SIG-M5 treated with dmso at 0.1 percent for 504 hours (cell line): ENCODE measurements at regions not wholly inside any gene's neighbourhood (a gene's known extent, or its start where the extent isn't known, plus 50 kb on each side); places are given as distances from the start of the nearest gene placed in this dataset.
A peak's percentile ranks its signal among the peaks of the same experiment; 100 is the strongest.

ENCODE experiments used
- DNase-seq: peaks from one replicate; lab custom pipeline; 2025; ENCODE audit not compliant: unreplicated experiment; lab: John Stamatoyannopoulos, UW

DNA sequence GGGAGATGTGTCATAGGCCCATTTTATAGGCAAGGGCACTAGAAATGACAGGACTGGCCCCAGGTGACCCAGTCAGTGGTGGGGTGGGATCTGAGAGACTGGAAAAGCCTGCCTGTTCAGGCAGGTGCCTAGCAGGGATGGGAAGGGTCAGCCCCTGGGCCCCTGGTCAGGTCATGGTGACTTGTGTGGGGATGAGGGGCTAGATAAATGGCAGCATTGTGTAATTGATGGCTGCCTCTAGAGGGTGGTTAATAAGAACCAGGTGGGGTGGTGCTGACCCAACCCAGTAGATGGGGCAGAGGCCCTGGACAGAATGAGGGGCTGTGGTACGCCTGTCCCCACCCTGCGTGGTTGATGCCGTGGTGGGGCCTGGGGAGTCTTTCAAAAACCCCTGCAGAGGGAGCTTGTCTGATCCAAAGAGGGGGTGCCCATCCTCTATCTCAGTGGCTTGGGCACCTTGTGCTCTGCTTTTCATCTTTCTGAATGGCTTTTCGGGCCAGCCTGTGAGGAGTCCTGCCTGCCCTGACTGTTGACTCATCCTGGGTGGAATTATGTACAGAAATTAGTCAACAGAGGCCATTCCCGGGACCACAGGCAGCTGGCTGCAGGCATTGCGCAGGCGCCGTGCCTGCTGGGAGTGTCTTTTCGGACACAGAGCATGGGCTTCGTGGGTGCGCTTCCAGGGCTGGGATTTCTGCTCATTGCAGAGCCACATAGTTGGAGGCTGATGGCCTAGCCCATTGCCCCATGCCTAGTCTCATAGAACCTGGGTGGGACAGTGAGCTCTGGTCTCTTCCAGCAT lies 93.6 kb upstream of the PITX1 start:
- DNase-seq = no peak

DNA sequence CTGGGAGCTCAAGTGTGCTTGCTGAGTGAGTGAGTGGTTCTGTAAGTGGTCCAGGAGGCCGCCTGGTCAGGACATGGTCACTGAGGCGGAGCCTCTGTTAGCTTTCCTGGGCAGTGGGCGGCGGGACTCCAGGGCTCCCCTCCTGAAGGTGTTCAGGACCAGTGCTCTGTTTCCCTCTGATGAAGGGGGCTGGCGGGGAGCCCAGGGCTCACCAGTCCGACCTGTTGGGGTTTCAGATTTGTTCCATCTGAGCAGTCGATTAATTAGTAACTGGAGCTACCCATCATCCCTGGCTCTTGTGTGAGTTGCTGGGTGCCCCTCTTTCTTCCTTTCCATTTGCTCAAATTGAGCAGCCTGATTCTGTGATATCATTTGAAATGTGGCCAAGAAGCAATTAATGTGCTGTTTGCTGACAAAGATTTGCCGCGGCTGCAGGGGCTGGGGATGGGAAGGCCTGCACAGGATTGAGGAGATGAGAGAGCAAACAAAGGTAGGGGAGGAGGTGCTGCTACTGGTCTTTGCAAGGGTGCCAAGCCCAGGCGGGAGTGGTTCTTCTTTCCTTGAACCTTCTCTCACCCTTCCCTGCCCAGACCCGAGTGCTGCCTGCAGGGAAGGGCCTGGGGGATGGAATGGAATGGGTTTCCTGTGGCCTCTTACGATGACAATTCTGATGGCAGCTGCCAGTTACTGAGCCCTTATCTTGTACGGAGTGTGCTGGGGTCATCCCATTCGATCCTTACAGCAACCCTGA lies 92.8 kb upstream of the PITX1 start:
- DNase-seq = no peak

DNA sequence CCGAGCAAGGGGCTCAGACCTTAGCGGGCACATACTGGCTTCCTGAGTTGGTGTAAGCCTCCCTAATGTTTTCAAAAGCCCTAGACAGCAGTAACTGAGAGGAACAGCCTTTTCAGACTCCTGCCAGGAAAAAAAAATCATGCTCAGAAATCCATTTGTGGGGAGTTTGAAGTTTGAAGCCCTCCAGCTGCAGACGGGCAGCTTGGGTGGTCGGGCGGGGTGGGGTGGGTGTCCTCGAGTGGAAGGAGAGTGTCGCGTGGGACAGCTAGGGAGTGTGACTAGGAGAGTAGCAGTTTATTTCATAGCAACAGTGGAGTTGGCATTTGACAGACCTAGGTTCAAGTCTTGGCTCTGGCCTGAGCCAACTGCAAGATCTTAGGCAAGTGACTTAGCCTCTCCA lies 90.7 kb upstream of the PITX1 start:
- no peak for DNase-seq

DNA sequence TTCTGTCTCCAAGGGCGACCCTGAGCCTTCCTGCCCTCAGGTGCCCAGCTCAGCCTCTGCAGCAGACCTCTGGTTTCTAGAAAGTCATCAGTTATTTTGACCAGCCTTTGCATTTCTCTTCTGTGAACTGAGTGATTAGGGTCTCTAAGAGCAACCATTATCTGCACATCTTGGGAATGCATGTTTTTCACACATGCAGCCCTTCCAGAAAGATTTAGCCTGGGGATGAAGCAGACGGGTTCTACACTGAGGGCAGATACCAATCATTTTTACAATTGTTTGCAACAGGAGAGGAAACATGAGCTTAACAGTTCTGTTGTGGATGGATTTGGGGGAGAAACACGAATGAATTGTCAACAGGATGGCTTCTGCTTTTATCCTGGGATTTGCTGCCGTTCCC lies 90.1 kb upstream of the PITX1 start:
- no peak for DNase-seq

DNA sequence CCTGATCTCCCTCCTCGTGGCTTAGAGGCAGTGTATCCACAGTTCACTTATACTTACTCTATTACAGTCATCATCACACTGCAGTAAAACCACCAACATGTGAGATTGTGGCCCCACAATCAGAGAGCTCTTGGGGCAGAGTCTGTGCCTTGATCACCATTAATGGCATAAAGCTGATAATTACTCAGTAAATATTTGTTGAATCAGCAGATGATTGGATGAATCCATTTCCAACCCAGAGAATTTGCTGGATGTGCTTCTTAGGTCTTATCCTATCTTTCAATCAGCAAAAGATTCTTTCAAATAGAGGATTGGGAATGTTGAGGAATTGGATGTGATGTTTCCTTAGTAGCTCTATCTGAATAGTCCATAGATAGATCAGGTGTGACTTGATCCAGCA lies 88.8 kb upstream of the PITX1 start:
- no peak for DNase-seq

DNA sequence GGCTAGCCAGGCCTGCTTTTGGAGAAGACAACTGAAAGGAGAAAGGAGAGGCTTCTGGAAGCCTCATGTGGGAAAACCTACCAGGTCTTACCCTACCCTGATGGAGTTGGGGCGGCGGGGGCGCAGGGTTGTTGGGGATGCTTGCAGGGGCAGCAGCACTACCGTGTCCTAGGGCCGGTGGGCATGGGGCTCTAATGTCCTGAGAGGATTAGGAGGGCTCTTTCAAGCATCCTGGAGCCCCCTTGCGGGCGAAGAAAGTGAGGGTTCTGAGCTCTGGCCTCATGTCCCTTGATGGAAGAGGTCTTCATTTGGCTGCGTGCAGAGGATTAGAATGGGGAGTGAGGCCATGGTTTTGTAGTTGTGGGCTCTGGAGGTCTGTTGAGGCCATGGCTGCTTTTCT lies 86.9 kb upstream of the PITX1 start:
- DNase-seq = no peak

DNA sequence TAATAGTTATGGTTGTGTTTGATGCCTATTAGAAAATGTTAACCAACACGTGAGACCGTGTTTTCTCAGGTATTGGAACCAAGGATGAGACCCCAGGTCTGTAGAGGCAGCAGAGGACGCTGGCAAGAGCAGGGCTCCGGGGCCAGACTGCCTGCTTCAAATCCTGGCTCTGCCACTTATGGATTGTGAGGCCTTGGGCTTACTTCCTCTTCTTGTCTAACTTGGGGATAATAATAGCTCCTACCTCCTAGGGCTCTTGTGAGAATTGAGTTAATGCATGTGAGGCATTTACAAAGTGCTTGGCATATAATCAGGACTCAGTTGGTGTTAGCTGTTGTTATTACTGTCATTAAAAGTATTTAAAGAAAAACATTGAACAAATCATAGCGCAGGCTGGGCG lies 85.5 kb upstream of the PITX1 start:
- peak; percentile 69 for DNase-seq

DNA sequence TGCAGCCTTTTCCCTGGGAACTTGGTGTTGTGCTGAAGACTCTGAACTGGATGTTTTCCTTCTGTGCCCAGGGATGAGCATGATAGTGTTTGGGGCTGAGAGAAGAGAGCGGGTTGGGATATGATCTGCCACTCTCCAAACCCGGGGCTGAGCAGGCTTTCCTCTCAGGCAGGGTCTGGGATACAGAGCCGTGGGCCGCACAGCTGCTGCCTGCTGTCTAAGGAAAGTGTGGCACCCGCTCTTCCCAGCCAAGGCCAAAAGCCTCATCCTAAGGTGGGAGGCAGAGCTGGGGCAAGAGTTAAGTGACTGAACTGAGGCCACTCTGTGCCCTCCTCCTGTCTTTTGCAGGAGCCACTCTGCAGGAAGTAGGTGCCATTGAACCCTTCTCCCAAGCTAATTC lies 83.6 kb upstream of the PITX1 start:
- DNase-seq = no peak

DNA sequence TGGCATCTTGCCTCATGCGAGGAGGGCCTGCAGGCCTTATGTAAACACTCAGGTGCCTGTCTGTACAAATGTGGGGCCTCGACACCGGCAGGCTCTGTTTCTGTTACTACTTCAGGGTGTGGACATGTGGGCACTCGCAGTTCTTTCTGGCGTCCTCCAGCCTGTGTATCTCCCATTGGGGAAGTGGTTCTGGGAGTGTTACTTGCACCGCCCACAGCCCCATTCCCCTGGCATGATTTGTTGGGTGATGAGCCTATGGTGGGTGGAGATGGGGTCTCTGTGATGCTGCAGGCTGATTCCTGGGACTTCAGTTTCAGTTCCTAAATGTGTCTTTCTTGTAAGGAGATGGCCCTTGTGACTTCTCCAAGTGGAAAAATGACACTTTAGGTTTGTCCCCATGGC lies 82.1 kb upstream of the PITX1 start:
- peak; percentile 69 for DNase-seq

DNA sequence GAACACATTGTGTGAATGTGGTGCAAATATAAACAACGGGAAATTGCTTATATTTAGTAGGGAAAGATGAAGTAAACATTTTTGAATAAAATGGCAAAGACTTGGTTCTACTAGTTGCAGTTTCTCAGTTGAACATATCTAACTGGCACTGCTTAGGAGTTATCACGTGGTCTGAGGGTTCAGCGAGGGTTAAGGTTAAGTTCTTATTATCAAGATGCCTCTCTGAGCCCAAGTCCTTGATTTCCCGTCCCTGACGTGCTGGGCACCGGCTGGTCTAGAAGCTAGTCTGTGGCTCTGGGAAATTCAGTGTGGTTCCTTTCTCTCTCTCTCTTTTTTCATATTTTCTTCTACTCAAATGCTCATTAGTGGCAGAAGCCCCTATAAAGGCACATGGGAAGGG lies 81.6 kb upstream of the PITX1 start:
- no peak for DNase-seq

DNA sequence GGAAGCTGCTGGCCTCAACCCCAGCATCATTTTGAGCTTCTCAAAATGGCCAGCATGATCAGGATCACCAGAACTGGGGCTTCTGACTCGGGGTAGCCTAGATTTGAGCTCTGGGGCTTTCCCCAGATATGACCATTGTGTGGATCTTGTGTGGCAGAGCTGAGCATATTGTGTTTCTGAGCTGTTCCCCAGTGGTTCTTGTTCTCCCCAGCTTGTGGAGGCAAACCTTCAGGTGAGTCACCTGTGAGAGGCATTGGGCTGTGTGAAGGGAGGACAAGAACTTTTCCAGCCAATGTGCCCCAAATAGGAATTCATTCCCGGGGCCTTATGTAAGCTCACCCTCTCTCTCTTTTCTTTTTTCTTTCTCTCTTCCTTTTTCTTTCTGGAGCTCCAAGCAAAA lies 80.7 kb upstream of the PITX1 start:
- DNase-seq = no peak

DNA sequence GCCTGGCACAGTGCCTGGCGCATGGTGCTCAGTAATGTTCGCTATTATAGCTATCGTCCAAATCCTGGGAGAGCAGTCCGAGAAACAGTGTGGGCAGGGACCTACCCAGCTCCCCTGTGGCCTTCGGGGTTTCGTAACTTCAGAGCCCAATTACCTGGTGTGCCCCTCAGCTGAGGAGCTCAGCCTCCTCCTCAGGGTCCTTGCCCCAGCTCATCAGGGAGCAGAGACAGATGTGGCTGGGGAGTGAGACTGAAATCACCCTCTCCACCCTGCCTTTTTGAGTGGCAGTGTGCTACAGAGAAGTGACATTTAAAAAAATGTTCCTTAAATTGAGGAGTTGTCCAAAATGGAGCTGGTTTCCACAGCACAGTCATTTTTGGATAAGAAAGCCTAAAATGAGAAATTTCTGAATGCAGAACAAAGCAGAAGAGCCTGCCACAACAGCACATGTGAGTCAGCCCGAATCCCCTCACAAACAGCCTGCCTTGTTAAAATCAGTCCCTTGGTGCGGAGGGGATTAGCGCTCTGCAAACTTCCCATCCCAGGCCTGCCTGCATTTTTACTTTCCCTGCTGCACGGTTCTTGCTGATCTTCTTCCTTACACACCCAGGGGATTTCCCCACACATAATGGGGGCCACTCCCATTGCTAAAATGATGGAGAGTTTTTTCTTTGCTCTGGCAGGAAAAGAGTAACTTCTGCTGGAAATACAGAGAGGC lies 78.1 kb upstream of the PITX1 start:
- DNase-seq = no peak

DNA sequence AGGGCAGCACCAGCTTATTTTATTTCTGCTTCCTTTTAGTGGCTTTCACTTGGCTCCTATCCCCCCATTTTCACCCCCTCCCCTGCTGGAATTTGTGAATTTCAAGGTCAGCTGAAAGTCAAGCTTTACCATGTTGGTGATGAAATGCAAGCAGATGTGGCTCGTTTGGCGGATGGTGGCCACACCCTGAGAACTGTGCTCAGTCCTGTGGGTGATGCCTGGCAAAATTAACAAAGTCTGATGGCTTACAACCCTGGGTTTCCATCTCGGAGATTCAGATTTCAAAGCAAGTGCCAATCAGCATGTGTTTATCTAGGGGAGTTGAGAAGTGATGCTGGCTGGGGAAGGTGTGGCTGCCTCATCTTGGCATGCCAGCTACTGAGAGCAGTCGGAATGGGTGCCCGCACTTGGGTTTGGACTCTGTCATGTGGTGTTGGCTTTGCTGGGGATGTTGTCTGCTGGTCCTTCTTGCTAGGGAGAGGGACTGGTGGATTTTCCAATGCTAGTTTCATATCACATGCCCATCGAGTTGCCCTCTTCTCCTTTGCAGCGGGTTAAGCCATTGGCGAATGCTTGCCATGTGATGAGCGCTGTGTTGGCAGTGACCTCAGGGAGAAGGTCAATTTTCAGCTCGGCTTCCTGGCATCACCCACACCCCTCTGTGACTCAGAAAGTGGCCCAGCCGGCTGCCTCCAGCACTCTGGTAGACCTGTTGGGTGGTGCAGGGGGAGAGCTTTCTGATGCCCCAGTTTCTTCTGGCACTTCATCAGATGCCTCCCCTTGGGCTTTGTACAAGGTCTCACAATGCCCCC lies 77.0 kb upstream of the PITX1 start:
- DNase-seq = no peak

DNA sequence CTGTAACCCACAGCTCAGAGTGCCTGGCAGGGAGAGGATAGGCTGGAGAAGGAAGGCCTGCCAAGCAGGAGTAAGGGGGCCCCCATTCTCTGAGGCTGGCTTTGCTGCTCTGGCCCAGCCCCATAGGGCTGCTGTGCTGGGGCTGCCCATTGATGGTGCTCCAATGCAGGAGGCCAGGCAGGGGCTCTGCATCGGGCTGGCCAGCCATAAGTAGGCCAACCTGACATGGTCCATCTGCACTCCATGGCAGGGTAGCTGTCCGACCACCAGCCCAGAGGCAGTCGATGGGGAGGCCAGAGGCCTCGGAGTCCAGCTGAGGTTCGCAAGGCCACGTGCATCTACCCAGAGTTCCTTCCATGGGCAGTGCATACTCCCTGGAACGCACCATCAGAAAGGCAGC lies 75.0 kb upstream of the PITX1 start:
- no peak for DNase-seq

DNA sequence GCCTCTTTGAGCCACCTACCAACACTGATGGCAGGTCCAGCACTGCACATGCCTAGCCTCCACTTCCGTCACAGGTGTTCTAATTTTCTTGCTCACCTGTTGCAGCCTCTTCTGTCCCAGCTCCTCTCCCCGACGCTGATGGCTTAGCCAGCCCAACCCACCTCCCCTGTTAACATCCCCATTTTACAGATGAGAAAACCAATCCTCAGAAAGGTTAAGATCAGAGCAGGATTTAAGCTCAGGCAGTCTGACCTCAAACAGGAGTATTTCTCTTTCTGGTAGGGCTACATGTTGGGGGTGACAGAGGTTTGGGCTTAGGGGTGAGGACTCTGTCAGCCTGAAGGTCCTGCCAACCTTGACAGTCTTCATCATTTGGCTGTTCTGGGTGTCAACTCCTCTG lies 74.5 kb upstream of the PITX1 start:
- no peak for DNase-seq

DNA sequence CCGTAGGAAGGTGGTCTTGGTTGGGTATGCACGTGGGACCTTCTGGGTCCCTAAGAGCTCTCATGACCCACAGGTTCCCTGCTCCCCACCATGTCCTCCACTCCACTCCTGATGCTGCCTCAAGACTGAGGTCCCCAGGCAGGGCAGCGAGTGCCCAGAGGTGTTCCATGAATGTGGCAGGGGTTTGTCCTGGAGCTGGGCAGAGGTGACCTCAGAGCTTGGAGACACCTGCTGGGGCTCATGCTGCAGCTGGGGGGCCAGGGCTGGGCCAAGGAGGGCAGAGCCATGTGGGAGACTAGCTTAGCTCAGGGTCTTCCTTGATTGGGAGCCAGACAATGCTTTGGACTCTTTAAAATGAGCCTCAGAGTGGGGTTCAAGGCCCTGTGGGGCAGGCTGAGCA lies 74.0 kb upstream of the PITX1 start:
- no peak for DNase-seq

DNA sequence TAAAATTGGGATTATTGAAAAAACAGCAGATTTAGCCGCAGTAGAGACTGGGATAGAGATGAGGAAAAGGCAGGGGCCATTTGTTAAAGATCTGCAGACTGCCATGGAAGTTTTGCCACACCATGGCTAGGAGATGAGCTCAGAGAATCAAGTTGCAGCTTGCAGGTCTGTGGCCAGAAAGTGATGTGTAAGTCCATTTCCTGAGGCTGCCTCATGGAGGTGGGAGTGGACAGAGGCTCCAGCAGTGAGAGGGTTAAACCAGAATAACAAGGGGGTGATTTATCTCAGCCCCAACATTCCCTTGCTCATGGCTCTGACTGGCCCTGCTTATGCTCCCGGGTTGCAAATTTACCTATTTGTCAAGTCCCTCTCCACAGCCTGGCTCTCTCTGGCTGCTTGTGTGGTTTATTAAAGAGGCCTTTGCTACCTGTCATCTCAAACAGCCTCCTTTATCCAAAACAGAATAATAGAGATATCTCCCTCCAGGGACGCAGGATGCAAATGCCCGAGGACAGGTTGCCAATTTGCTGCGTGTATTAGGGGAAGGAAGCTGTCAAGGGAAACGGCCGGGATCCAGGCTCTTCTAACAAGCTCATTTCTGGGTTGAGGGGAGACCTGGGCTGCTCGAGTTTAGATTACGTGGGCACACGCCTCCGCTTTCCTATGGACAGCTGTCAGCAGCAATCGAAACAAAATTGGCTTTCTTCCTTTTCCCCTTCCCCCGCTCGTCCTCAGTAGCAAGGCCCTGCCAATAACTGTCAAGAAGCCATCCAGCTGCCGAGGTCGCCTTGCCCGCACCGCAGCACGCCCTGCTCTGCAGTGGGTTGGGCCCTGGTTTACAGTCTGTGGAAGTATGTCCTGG lies 72.8 kb upstream of the PITX1 start:
- DNase-seq = no peak

DNA sequence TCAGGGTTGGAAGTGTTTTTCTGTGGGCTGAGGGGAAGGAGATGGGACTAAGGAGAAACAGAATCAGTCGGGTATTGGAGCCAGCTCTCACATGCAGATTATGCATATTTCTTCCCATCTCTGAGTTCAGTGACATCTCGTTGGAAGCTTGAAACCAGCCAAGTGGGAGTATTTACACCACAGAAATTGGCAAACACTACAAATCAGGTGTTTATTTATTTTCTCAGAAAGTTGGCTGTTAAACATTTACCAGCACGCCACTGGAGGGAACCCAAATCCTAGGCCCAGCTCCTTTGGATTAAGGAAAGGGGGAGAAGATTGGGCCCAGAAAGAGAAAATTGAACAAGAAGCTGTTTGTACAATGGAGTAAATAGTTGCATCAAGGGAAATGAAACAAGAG lies 72.1 kb upstream of the PITX1 start:
- DNase-seq = no peak

DNA sequence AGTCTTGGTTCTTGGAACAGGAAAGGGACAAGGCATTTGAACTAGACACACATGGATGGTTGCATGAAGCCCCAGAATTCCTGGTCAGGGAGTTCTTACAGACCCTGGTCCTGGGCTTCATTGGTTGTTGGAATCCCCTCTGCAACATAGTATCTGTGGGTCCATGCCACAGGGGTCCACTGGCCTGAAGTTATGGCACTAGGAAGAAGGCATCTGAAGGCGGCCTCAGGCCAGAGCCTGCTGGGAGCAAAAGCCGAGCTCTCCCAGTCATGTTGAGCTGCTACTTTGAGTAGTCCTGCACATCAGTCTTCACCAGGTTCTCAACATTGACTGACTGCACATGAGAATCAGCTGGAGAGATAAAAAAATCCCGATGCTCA lies 71.1 kb upstream of the PITX1 start:
- no peak for DNase-seq

DNA sequence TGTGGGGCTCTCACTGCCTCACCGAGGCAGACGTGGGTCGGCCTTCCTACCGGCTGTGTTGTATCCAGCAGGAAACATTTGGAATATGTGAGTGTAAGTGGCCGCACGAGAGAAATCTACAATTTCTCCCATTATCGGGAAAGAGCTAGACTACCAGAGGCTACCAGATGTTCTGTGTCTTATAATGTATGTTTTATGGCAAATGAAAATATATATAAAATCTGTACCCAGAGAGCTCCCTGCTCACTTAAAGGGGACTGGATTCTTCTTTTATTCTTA lies 69.5 kb upstream of the PITX1 start:
- DNase-seq = no peak
